Eye (tissue), 1 donor: ENCODE measurements at regions not wholly inside any gene's neighbourhood (a gene's known extent, or its start where the extent isn't known, plus 50 kb on each side); places are given as distances from the start of the nearest gene placed in this dataset.
"Not testable (repeated sequence)": the region's sequence is repeated elsewhere in the genome, so short reads cannot be mapped to it uniquely, and the experiment has no call there.

ENCODE experiments used
- DNase-seq: peaks from one replicate; pipeline ENCODE4 v3.0.0-alpha.2; 2015

GRCh38 chr12:42908712-42909111, 319.2 kb upstream of the PRICKLE1 start:
- DNase-seq = no peak

GRCh38 chr12:42906801-42907200, 317.3 kb upstream of the PRICKLE1 start:
- not testable (repeated sequence) for DNase-seq

- DNase-seq = no peak
These were observed 315.8 kb upstream of the PRICKLE1 start for GRCh38 chr12:42905419-42905705.

GRCh38 chr12:42904683-42905418, 315.3 kb upstream of the PRICKLE1 start:
- no peak for DNase-seq

GRCh38 chr12:42903736-42904135, 314.2 kb upstream of the PRICKLE1 start:
- DNase-seq = no peak

- no peak for DNase-seq
These were observed 312.5 kb upstream of the PRICKLE1 start for GRCh38 chr12:42902001-42902400.

- DNase-seq = peak; percentile 59
These were observed 304.3 kb upstream of the PRICKLE1 start for GRCh38 chr12:42893803-42894202.

GRCh38 chr12:42892702-42893551, 303.4 kb upstream of the PRICKLE1 start:
- DNase-seq = peak; percentile 70

GRCh38 chr12:42887657-42888056, 298.1 kb upstream of the PRICKLE1 start:
- no peak for DNase-seq

GRCh38 chr12:42886160-42886559, 296.6 kb upstream of the PRICKLE1 start:
- DNase-seq = no peak

- no peak for DNase-seq
These were observed 296.1 kb upstream of the PRICKLE1 start for GRCh38 chr12:42885677-42886076.

- no peak for DNase-seq
These were observed 294.6 kb upstream of the PRICKLE1 start for GRCh38 chr12:42884116-42884515.

GRCh38 chr12:42873401-42873800, 283.9 kb upstream of the PRICKLE1 start:
- no peak for DNase-seq

- DNase-seq = no peak
These were observed 282.3 kb upstream of the PRICKLE1 start for GRCh38 chr12:42871816-42872215.

GRCh38 chr12:42868291-42868690, 278.7 kb upstream of the PRICKLE1 start:
- no peak for DNase-seq

- no peak for DNase-seq
These were observed 275.7 kb upstream of the PRICKLE1 start for GRCh38 chr12:42865282-42865681.

GRCh38 chr12:42862055-42862454, 272.5 kb upstream of the PRICKLE1 start:
- DNase-seq = no peak

GRCh38 chr12:42860331-42860730, 270.8 kb upstream of the PRICKLE1 start:
- not testable (repeated sequence) for DNase-seq

GRCh38 chr12:42859612-42860011, 270.1 kb upstream of the PRICKLE1 start:
- DNase-seq = no peak

- no peak for DNase-seq
These were observed 267.6 kb upstream of the PRICKLE1 start for GRCh38 chr12:42857106-42857505.

- no peak for DNase-seq
These were observed 265.9 kb upstream of the PRICKLE1 start for GRCh38 chr12:42855362-42855950.

GRCh38 chr12:42854826-42855225, 265.3 kb upstream of the PRICKLE1 start:
- peak; percentile 2 for DNase-seq

- DNase-seq = peak; percentile 5
These were observed 264.7 kb upstream of the PRICKLE1 start for GRCh38 chr12:42854208-42854607.
